Urinary bladder (tissue), 3 donors: ENCODE measurements at regions not wholly inside any gene's neighbourhood (a gene's known extent, or its start where the extent isn't known, plus 50 kb on each side); places are given as distances from the start of the nearest gene placed in this dataset.
"Not testable (repeated sequence)": the region's sequence is repeated elsewhere in the genome, so short reads cannot be mapped to it uniquely, and the experiment has no call there.

Experiments used
- DNase-seq: peaks from one replicate; pipeline ENCODE4 v3.0.0-alpha.2; 2015; ENCODE audit errors: extremely low spot score
- H3K27ac ChIP-seq: one replicate; pipeline ENCODE4 v1.5.1; 2013; ENCODE audit warnings: low read depth, mild to moderate bottlenecking, moderate library complexity
- H3K36me3 ChIP-seq: one replicate; pipeline ENCODE4 v1.6.1; 2013; ENCODE audit warnings: mild to moderate bottlenecking, moderate library complexity; ENCODE audit not compliant: insufficient read depth
- H3K4me1 ChIP-seq: one replicate; pipeline ENCODE4 v1.6.1; 2013; ENCODE audit warnings: mild to moderate bottlenecking, moderate library complexity; ENCODE audit not compliant: insufficient read depth
- H3K4me3 ChIP-seq: one replicate; pipeline ENCODE4 v1.5.1; 2013; ENCODE audit warnings: low read depth, low read length
- WGBS: extraction: QIAGEN DNeasy Blood & Tissue Kit; methylation state at CpG from one replicate; pipeline ENCODE4 v1.1.7; 2013; 5-methylcytosine and 5-hydroxymethylcytosine counted together
- donor health status: healthy with polysubstance abuse.
- donor health status: healthy.

- WGBS, result 65% methylated on average over 3 of the region's 3 CpGs
- no peaks in the 10 kb centered on the region for H3K36me3 ChIP-seq
- no peak overlapping the region for H3K4me3 ChIP-seq
- no peak for DNase-seq
- no peak overlapping the region for H3K27ac ChIP-seq
- H3K4me1 ChIP-seq, result no peaks in the 10 kb centered on the region
Measured at GRCh38 chr9:115845648-115846312, 307.8 kb upstream of the PAPPA start.

- 42% methylated on average over 1 of the region's 1 CpG for WGBS
- H3K4me3 ChIP-seq, result no peak overlapping the region
- H3K4me1 ChIP-seq, result no peaks in the 10 kb centered on the region
- no peak for DNase-seq
- no peaks in the 10 kb centered on the region for H3K36me3 ChIP-seq
- H3K27ac ChIP-seq, result peak overlapping the region; percentile 38
Measured at GRCh38 chr9:115847216-115847615, 306.4 kb upstream of the PAPPA start.

- Histone ChIP-seq H3K27ac (no peak overlapping the region), H3K4me3 (no peak overlapping the region), H3K4me1 (no peaks in the 10 kb centered on the region), H3K36me3 (no peaks in the 10 kb centered on the region)
- 56% methylated on average over 3 of the region's 3 CpGs for WGBS
- DNase-seq, result no peak
Measured at GRCh38 chr9:115849679-115850412, 303.7 kb upstream of the PAPPA start.

GRCh38 chr9:115850548-115851304 is 302.9 kb upstream of the PAPPA start:
- H3K4me3 ChIP-seq, result no peak overlapping the region
- 43% methylated on average over 1 of the region's 1 CpG for WGBS
- H3K36me3 ChIP-seq, result no peaks in the 10 kb centered on the region
- no peak for DNase-seq
- no peaks in the 10 kb centered on the region for H3K4me1 ChIP-seq
- H3K27ac ChIP-seq, result no peak overlapping the region

GRCh38 chr9:115855458-115856133 is 298.0 kb upstream of the PAPPA start:
- Histone ChIP-seq H3K4me3 (no peak overlapping the region), H3K4me1 (no peaks in the 10 kb centered on the region), H3K27ac (no peak overlapping the region), H3K36me3 (no peaks in the 10 kb centered on the region)
- DNase-seq, result no peak

GRCh38 chr9:115858421-115858820 is 295.2 kb upstream of the PAPPA start:
- H3K27ac ChIP-seq, H3K4me1 ChIP-seq, DNase-seq, H3K4me3 ChIP-seq, H3K36me3 ChIP-seq: not testable (repeated sequence)
- WGBS, result 71% methylated on average over 1 of the region's 1 CpG

GRCh38 chr9:115862021-115862420 is 291.6 kb upstream of the PAPPA start:
- no peak overlapping the region for H3K27ac ChIP-seq
- WGBS, result 92% methylated on average over 3 of the region's 3 CpGs
- no peaks in the 10 kb centered on the region for H3K36me3 ChIP-seq
- no peak overlapping the region for H3K4me3 ChIP-seq
- DNase-seq, result no peak
- H3K4me1 ChIP-seq, result no peaks in the 10 kb centered on the region

GRCh38 chr9:115864581-115864980 is 289.0 kb upstream of the PAPPA start:
- no peaks in the 10 kb centered on the region for H3K4me1 ChIP-seq
- no peak for DNase-seq
- no peaks in the 10 kb centered on the region for H3K36me3 ChIP-seq
- H3K4me3 ChIP-seq, result no peak overlapping the region
- no peak overlapping the region for H3K27ac ChIP-seq

- H3K27ac ChIP-seq, result no peak overlapping the region
Measured at GRCh38 chr9:115867326-115867725, 286.3 kb upstream of the PAPPA start.

GRCh38 chr9:115877852-115878438 is 275.6 kb upstream of the PAPPA start:
- H3K4me1 ChIP-seq, result no peaks in the 10 kb centered on the region
- DNase-seq, result no peak
- H3K4me3 ChIP-seq, result no peak overlapping the region
- no peak overlapping the region for H3K27ac ChIP-seq
- no peaks in the 10 kb centered on the region for H3K36me3 ChIP-seq
- 74% methylated on average over 3 of the region's 3 CpGs for WGBS

More at GRCh38 chr9:115867326-115867725, 286.3 kb upstream of the PAPPA start:
- H3K4me1 ChIP-seq, result no peaks in the 10 kb centered on the region
- no peaks in the 10 kb centered on the region for H3K36me3 ChIP-seq
- H3K4me3 ChIP-seq, result no peak overlapping the region
- no peak for DNase-seq

GRCh38 chr9:115879451-115879850 is 274.1 kb upstream of the PAPPA start:
- Histone ChIP-seq H3K4me1 (no peaks in the 10 kb centered on the region), H3K4me3 (no peak overlapping the region), H3K27ac (no peak overlapping the region), H3K36me3 (no peaks in the 10 kb centered on the region)
- WGBS, result 57% methylated on average over 3 of the region's 3 CpGs
- DNase-seq, result no peak

- no peak overlapping the region for H3K27ac ChIP-seq
- WGBS, result 88% methylated on average over 5 of the region's 5 CpGs
- no peak for DNase-seq
- H3K4me3 ChIP-seq, result no peak overlapping the region
- no peaks in the 10 kb centered on the region for H3K4me1 ChIP-seq
- no peaks in the 10 kb centered on the region for H3K36me3 ChIP-seq
Measured at GRCh38 chr9:115880221-115880885, 273.2 kb upstream of the PAPPA start.

- Histone ChIP-seq H3K27ac (no peak overlapping the region), H3K36me3 (no peaks in the 10 kb centered on the region), H3K4me3 (no peak overlapping the region), H3K4me1 (no peaks in the 10 kb centered on the region)
- DNase-seq, result no peak
Measured at GRCh38 chr9:115882911-115883310, 270.7 kb upstream of the PAPPA start.
